Fibroblast of mammary gland (primary cell): ENCODE measurements at regions not wholly inside any gene's neighbourhood (a gene's known extent, or its start where the extent isn't known, plus 50 kb on each side); places are given as distances from the start of the nearest gene placed in this dataset.
A peak's percentile ranks its signal among the peaks of the same experiment; 100 is the strongest.

Experiments
- DNase-seq: peaks from one replicate; pipeline ENCODE4 v3.0.0-alpha.2; 2010; ENCODE audit warnings: low read depth
- H3K4me3 ChIP-seq: 2 replicates; pipeline ENCODE4 v1.5.1; 2011; ENCODE audit warnings: low read depth, mild to moderate bottlenecking, low read length, moderate library complexity; ENCODE audit not compliant: control insufficient read depth
- TF ChIP-seq, protein P1 (sequence below): conservative IDR thresholded peaks from 2 replicates; pipeline ENCODE4 v1.5.1; 2011; ENCODE audit warnings: low read depth, low read length, inconsistent platforms; ENCODE audit not compliant: control insufficient read depth, insufficient read depth

DNA sequence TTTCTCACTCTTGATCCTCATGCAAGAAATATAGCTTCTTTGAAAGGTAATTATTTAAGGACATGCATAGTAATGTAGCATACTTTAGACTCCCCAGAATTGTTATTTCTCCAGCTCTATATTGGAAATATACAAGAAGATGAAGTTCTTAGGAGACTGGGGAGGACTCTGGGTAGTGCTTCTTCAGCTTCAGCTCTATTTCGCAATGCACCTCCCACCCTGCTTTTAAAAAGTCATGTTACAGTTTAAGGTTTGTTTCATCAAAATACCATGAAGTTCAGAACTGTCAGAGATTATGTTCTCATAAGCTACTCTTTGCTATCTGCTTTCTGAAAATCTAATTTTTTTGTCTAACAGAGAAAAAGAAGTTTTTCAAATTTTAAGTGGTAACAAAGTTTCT is 586.2 kb upstream of the ADGRL4 start:
- TF ChIP-seq, protein P1, sequence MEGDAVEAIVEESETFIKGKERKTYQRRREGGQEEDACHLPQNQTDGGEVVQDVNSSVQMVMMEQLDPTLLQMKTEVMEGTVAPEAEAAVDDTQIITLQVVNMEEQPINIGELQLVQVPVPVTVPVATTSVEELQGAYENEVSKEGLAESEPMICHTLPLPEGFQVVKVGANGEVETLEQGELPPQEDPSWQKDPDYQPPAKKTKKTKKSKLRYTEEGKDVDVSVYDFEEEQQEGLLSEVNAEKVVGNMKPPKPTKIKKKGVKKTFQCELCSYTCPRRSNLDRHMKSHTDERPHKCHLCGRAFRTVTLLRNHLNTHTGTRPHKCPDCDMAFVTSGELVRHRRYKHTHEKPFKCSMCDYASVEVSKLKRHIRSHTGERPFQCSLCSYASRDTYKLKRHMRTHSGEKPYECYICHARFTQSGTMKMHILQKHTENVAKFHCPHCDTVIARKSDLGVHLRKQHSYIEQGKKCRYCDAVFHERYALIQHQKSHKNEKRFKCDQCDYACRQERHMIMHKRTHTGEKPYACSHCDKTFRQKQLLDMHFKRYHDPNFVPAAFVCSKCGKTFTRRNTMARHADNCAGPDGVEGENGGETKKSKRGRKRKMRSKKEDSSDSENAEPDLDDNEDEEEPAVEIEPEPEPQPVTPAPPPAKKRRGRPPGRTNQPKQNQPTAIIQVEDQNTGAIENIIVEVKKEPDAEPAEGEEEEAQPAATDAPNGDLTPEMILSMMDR: no peak
- no peak overlapping the region for H3K4me3 ChIP-seq
- no peak for DNase-seq

DNA sequence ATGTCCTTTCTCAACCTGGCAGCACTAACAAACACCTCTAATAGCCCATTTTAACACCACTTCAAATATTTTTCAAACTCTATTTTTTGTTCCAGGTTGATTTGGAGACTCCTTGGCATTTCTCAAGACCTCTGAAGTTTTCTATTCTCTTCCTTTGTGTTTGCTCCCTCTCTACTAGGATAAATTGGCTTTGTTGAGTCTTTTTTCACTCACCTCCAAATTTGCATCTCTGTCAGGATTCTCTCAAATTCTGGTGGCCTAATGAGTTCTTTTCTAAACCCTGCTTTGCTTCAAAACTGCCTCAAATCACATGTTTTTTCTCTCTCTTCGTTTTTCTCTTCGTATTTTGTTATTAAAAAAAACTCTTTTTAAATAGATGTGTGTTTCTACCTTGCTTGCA is 582.2 kb upstream of the ADGRL4 start:
- no peak for DNase-seq
- no peak overlapping the region for H3K4me3 ChIP-seq

DNA sequence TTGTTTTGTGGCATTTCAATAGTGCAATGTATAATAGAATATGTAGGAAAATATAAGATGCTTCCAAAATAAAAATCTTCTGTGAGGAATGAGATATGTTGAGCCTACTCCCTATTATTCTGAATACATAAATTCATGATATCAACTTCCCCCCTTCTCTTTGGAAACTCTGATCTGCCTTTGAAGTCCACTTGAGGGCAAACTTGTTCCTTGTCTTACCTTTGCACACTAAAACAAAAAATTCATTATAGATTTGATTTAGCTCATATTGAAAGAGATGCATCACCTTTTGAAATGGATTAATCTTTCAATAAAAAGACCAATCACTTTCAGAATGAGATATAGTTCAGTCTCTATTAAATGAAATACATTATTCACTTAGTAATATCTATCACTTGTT is 580.7 kb upstream of the ADGRL4 start:
- no peak overlapping the region for H3K4me3 ChIP-seq
- TF ChIP-seq, protein P1: peak; percentile 1
- peak; percentile 15 for DNase-seq

More for the DNA sequence above, 582.2 kb upstream of the ADGRL4 start:
- TF ChIP-seq, protein P1: no peak

DNA sequence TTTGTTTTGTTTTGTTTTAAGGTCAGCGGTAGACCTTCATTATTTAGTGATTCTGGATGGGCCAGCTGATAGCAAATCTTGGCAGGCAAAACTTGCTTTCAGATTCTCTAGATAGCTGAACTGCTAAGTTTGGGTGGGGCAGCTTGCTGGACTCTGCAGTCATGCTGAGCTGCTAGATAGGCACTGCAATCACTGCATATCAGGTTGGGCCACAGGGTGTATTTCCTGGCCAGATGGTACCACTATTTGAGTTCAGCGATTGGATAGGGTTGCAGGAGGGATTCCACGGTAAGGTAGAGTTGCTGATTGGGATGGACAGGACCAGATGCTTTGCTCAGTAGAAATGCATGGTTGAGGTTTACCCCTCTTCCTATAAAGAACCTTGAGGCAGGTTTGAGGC is 579.3 kb upstream of the ADGRL4 start:
- TF ChIP-seq, protein P1: no peak
- no peak overlapping the region for H3K4me3 ChIP-seq
- DNase-seq: no peak

DNA sequence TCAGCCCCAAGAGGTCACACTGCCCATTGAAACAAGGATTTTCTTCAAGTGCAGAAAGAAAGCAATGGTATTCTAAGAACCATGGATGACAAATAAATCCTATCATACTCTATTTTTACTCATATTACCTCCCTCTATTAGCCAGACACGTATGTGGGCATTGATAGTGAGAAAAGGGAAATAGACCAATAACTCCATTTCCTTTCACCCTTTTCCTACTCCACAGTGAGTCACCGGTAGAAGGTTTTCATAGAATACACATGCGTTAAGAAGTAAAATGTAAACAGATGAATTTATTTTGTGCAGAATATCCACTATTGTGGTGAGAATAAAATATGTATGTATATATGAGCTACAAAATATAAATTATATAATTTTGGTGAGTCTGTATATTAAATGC is 568.9 kb upstream of the ADGRL4 start:
- no peak overlapping the region for H3K4me3 ChIP-seq
- no peak for DNase-seq
- TF ChIP-seq, protein P1: no peak

DNA sequence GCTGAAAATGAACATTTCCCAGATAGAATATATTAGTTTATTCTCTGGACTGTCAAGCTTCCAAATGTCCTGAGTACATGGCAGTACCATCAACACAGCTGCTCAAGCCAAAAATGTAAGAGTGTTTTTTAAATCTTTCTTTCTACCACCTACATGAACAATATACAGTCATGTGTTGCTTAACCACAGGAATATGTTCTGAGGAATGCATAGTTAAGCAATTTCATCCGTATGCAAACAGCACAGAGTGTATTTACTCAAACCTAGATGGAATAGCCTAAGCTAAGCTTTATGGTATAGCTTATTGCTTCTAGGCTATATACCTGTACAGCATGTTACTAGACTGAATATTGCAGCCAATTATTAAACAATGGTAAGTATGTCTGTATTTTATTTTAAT is 561.9 kb upstream of the ADGRL4 start:
- H3K4me3 ChIP-seq: no peak overlapping the region
- TF ChIP-seq, protein P1: no peak
- DNase-seq: peak; percentile 47

DNA sequence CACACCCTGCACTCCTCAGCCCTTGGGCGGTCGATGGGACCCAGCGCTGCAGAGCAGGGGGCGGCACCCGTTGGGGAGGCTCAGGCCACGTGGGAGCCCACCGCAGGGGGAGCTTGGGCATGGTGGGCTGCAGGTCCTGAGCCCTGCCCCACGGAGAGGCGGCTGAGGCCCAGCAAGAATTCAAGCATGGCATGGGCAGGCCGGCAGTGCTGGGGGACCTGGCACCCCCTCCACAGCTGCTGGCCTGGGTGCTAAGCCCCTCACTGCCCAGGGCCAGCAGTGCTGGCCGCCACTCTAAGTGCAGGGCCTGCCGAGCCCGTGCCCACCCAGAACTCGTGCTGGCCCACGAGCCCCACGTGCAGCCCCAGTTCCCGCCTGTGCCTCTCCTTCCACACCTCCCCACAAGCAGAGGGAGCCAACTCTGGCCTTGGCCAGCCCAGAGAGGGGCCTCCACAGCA is 555.0 kb upstream of the ADGRL4 start:
- DNase-seq: no peak
- TF ChIP-seq, protein P1: no peak
- no peak overlapping the region for H3K4me3 ChIP-seq
